Breast epithelium (tissue), 4 donors: ENCODE measurements at regions not wholly inside any gene's neighbourhood (a gene's known extent, or its start where the extent isn't known, plus 50 kb on each side); places are given as distances from the start of the nearest gene placed in this dataset.

Experiments used
- DNase-seq, 2 donors: peaks; one replicate each; pipeline ENCODE4 v3.0.0-alpha.2; 2019; ENCODE audit warnings: low spot score in 2 of 2
- H3K27ac ChIP-seq, 2 donors: fragments of 200-600 bp; sonication (generic) in 1 of 2; one replicate each; pipeline ENCODE4 v1.5.1; 2016 to 2019; ENCODE audit warnings: mild to moderate bottlenecking in 1 of 2
- H3K27me3 ChIP-seq, 2 donors: fragments of 200-600 bp; sonication (generic) in 1 of 2; one replicate each; pipeline versions ENCODE4 v1.5.1 to v1.6.0; 2017 to 2019; ENCODE audit warnings: control low read depth in 1 of 2, mild to moderate bottlenecking in 1 of 2
- H3K36me3 ChIP-seq: fragments of 200-600 bp; one replicate; pipeline ENCODE4 v1.5.1; 2019
- H3K4me1 ChIP-seq, 2 donors: fragments of 200-600 bp; sonication (generic); one replicate each; pipeline ENCODE4 v1.5.1; 2016 to 2019; ENCODE audit warnings: control low read depth in 1 of 2
- H3K4me3 ChIP-seq, 3 donors: fragments of 200-600 bp; sonication (generic); 1 replicate in 2 of 3; 2 replicates in 1 of 3; pipeline ENCODE4 v1.5.1; 2016 to 2019; ENCODE audit warnings: mild to moderate bottlenecking in 3 of 3, moderate library complexity in 2 of 3
- H3K9me3 ChIP-seq, 2 donors: fragments of 200-600 bp; sonication (generic) in 1 of 2; one replicate each; pipeline ENCODE4 v1.5.1; 2016 to 2019; ENCODE audit warnings: control low read depth in 1 of 2
- CTCF ChIP-seq, 3 donors: fragments of 450-650 bp; IDR thresholded peaks; one replicate each; pipeline ENCODE4 v1.5.1; 2016 to 2017; ENCODE audit warnings: antibody characterized with exemption in 3 of 3, mild to moderate bottlenecking in 3 of 3, moderate library complexity in 3 of 3
- POLR2A ChIP-seq: fragments of 450-650 bp; IDR thresholded peaks from one replicate; pipeline ENCODE4 v1.6.1; 2016; ENCODE audit warnings: antibody characterized with exemption, mild to moderate bottlenecking, moderate library complexity
- POLR2AphosphoS5 ChIP-seq, 3 donors: sonication (generic); formaldehyde crosslinking; IDR thresholded peaks; one replicate each; pipeline ENCODE4 v1.6.1; 2017; ENCODE audit warnings: antibody characterized with exemption in 3 of 3
- intact Hi-C: fragments of 100-400 bp; cut with DNase I; formaldehyde crosslinking; loops from one replicate; pipeline ENCODE4 v1.15.1; 2023; ENCODE audit warnings: low total_unique reads

GRCh38 chr17:15884731-15885130 lies 60.2 kb upstream of the ADORA2B start:
- Histone ChIP-seq H3K4me1 (no peaks in the 10 kb centered on the region), H3K9me3 (no peaks in the 10 kb centered on the region)
- intact Hi-C loops: no loop called here

GRCh38 chr17:15885770-15886169 lies 59.2 kb upstream of the ADORA2B start:
- Histone ChIP-seq H3K36me3 (no peaks in the 10 kb centered on the region), H3K27ac (no peak overlapping the region), H3K4me3 (no peak overlapping the region), H3K27me3 (no peaks in the 10 kb centered on the region), H3K4me1 (no peaks in the 10 kb centered on the region), H3K9me3 (no peaks in the 10 kb centered on the region)
- intact Hi-C loops: no loop called here
- no peak for TF ChIP-seq POLR2A
- no peak for TF ChIP-seq CTCF (IDR thresholded peaks at IDR 0.05)
- no peak for TF ChIP-seq POLR2AphosphoS5 (IDR thresholded peaks at IDR 0.05)
- DNase-seq: no peak

More at GRCh38 chr17:15884731-15885130, 60.2 kb upstream of the ADORA2B start:
- H3K36me3 ChIP-seq: no peaks in the 10 kb centered on the region
- no peaks in the 10 kb centered on the region for H3K27me3 ChIP-seq
- no peak overlapping the region for H3K4me3 ChIP-seq
- TF ChIP-seq POLR2A (no peak), POLR2AphosphoS5 (IDR thresholded peaks at IDR 0.05) (no peak), CTCF (IDR thresholded peaks at IDR 0.05) (no peak)
- H3K27ac ChIP-seq: no peak overlapping the region
- DNase-seq: no peak

GRCh38 chr17:15886221-15886620 lies 58.7 kb upstream of the ADORA2B start:
- no peak overlapping the region for H3K4me3 ChIP-seq
- TF ChIP-seq POLR2A (no peak), POLR2AphosphoS5 (IDR thresholded peaks at IDR 0.05) (no peak), CTCF (IDR thresholded peaks at IDR 0.05) (no peak)
- H3K9me3 ChIP-seq: no peaks in the 10 kb centered on the region
- DNase-seq: no peak
- no peaks in the 10 kb centered on the region for H3K27me3 ChIP-seq
- H3K27ac ChIP-seq: no peak overlapping the region
- H3K4me1 ChIP-seq: no peaks in the 10 kb centered on the region
- intact Hi-C loops: no loop called here
- no peaks in the 10 kb centered on the region for H3K36me3 ChIP-seq

GRCh38 chr17:15886804-15887203 lies 58.1 kb upstream of the ADORA2B start:
- intact Hi-C loops: no loop called here
- Histone ChIP-seq H3K36me3 (no peaks in the 10 kb centered on the region), H3K4me1 (no peaks in the 10 kb centered on the region), H3K27me3 (no peaks in the 10 kb centered on the region), H3K27ac (no peak overlapping the region), H3K9me3 (no peaks in the 10 kb centered on the region), H3K4me3 (no peak overlapping the region)
- DNase-seq: no peak
- TF ChIP-seq POLR2AphosphoS5 (IDR thresholded peaks at IDR 0.05) (no peak), CTCF (IDR thresholded peaks at IDR 0.05) (no peak), POLR2A (no peak)

- Histone ChIP-seq H3K9me3 (no peaks in the 10 kb centered on the region), H3K27ac (no peak overlapping the region), H3K27me3 (no peaks in the 10 kb centered on the region), H3K4me3 (no peak overlapping the region), H3K36me3 (no peaks in the 10 kb centered on the region), H3K4me1 (no peaks in the 10 kb centered on the region)
- DNase-seq: no peak
- TF ChIP-seq POLR2A (no peak), POLR2AphosphoS5 (IDR thresholded peaks at IDR 0.05) (no peak), CTCF (IDR thresholded peaks at IDR 0.05) (no peak)
- intact Hi-C loops: no loop called here
These were observed 56.5 kb upstream of the ADORA2B start for GRCh38 chr17:15888436-15888835.
